ENCODE measurements at regions not wholly inside any gene's neighbourhood (a gene's known extent, or its start where the extent isn't known, plus 50 kb on each side); places are given as distances from the start of the nearest gene placed in this dataset.

- peaks cover 0 to 13% (median 0%) of the 10 kb centered on the region in 5 donors for H3K4me1 ChIP-seq (ENCODE audit: control insufficient read depth in 5 of 5, insufficient read depth in 5 of 5, low read length in 5 of 5)
- H3K9ac ChIP-seq (ENCODE audit: insufficient read depth in 1 of 2, low read length in 2 of 2) = no peak overlapping the region
- WGBS, 2 donors = 60 to 74% methylated on average over 9 of the region's 9 CpGs
- no peak overlapping the region for H3K27ac ChIP-seq (ENCODE audit: low read depth in 1 of 2, low read length in 1 of 2)
- no peak for DNase-seq
- no peak overlapping the region for H3K4me3 ChIP-seq
- TF ChIP-seq, protein P1, sequence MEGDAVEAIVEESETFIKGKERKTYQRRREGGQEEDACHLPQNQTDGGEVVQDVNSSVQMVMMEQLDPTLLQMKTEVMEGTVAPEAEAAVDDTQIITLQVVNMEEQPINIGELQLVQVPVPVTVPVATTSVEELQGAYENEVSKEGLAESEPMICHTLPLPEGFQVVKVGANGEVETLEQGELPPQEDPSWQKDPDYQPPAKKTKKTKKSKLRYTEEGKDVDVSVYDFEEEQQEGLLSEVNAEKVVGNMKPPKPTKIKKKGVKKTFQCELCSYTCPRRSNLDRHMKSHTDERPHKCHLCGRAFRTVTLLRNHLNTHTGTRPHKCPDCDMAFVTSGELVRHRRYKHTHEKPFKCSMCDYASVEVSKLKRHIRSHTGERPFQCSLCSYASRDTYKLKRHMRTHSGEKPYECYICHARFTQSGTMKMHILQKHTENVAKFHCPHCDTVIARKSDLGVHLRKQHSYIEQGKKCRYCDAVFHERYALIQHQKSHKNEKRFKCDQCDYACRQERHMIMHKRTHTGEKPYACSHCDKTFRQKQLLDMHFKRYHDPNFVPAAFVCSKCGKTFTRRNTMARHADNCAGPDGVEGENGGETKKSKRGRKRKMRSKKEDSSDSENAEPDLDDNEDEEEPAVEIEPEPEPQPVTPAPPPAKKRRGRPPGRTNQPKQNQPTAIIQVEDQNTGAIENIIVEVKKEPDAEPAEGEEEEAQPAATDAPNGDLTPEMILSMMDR (IDR thresholded peaks at IDR 0.05; ENCODE audit: control extremely low read depth, extremely low read depth) = no peak
- H3K9me3 ChIP-seq (ENCODE audit: control insufficient read depth in 4 of 4, insufficient read depth in 3 of 4, low read length in 3 of 4) = peaks cover 0 to 2% (median 0%) of the 10 kb centered on the region in 4 donors
- no peak for ATAC-seq (ENCODE audit: insufficient read depth, low FRiP score)
- H3K27me3 ChIP-seq (ENCODE audit: control insufficient read depth in 3 of 3, insufficient read depth in 3 of 3, low read length in 2 of 3) = no peaks in the 10 kb centered on the region
- H3K36me3 ChIP-seq (ENCODE audit: control insufficient read depth in 4 of 4, insufficient read depth in 4 of 4, low read length in 4 of 4) = no peaks in the 10 kb centered on the region
These were observed 96.0 kb upstream of the CNKSR3 start for GRCh38 chr6:154606457-154606856.

GRCh38 chr6:154606860-154607259 lies 96.4 kb upstream of the CNKSR3 start:
- Histone ChIP-seq H3K27ac (ENCODE audit: low read depth in 1 of 2, low read length in 1 of 2) (no peak overlapping the region), H3K36me3 (ENCODE audit: control insufficient read depth in 4 of 4, insufficient read depth in 4 of 4, low read length in 4 of 4) (no peaks in the 10 kb centered on the region), H3K4me3 (no peak overlapping the region), H3K4me1 (ENCODE audit: control insufficient read depth in 5 of 5, insufficient read depth in 5 of 5, low read length in 5 of 5) (peaks cover 0 to 13% (median 0%) of the 10 kb centered on the region in 5 donors), H3K9ac (ENCODE audit: insufficient read depth in 1 of 2, low read length in 2 of 2) (no peak overlapping the region), H3K9me3 (ENCODE audit: control insufficient read depth in 4 of 4, insufficient read depth in 3 of 4, low read length in 3 of 4) (peaks cover 0 to 2% (median 0%) of the 10 kb centered on the region in 4 donors), H3K27me3 (ENCODE audit: control insufficient read depth in 3 of 3, insufficient read depth in 3 of 3, low read length in 2 of 3) (no peaks in the 10 kb centered on the region)
- ATAC-seq (ENCODE audit: insufficient read depth, low FRiP score) = no peak
- 45 to 68% methylated on average over 2 of the region's 2 CpGs for WGBS, 2 donors
- no peak for DNase-seq
- TF ChIP-seq, protein P1 (IDR thresholded peaks at IDR 0.05; ENCODE audit: control extremely low read depth, extremely low read depth) = no peak

- peaks cover 0 to 25% (median 7%) of the 10 kb centered on the region in 5 donors for H3K4me1 ChIP-seq (ENCODE audit: control insufficient read depth in 5 of 5, insufficient read depth in 5 of 5, low read length in 5 of 5)
- DNase-seq (no peak), ATAC-seq (ENCODE audit: insufficient read depth, low FRiP score) (no peak)
- no peaks in the 10 kb centered on the region for H3K9me3 ChIP-seq (ENCODE audit: control insufficient read depth in 4 of 4, insufficient read depth in 3 of 4, low read length in 3 of 4)
- no peak overlapping the region for H3K9ac ChIP-seq (ENCODE audit: insufficient read depth in 1 of 2, low read length in 2 of 2)
- H3K4me3 ChIP-seq = no peak overlapping the region
- H3K36me3 ChIP-seq (ENCODE audit: control insufficient read depth in 4 of 4, insufficient read depth in 4 of 4, low read length in 4 of 4) = no peaks in the 10 kb centered on the region
- H3K27ac ChIP-seq (ENCODE audit: low read depth in 1 of 2, low read length in 1 of 2) = no peak overlapping the region
- TF ChIP-seq, protein P1 (IDR thresholded peaks at IDR 0.05; ENCODE audit: control extremely low read depth, extremely low read depth) = no peak
- H3K27me3 ChIP-seq (ENCODE audit: control insufficient read depth in 3 of 3, insufficient read depth in 3 of 3, low read length in 2 of 3) = no peaks in the 10 kb centered on the region
- WGBS, 2 donors = 88 to 91% methylated on average over 3 of the region's 3 CpGs
These were observed 100.8 kb upstream of the CNKSR3 start for GRCh38 chr6:154611241-154611640.

GRCh38 chr6:154611847-154612246 lies 101.4 kb upstream of the CNKSR3 start:
- DNase-seq (no peak), ATAC-seq (ENCODE audit: insufficient read depth, low FRiP score) (no peak)
- H3K9me3 ChIP-seq (ENCODE audit: control insufficient read depth in 4 of 4, insufficient read depth in 3 of 4, low read length in 3 of 4) = no peaks in the 10 kb centered on the region
- 74 to 83% methylated on average over 2 of the region's 2 CpGs for WGBS, 2 donors
- H3K4me3 ChIP-seq = no peak overlapping the region
- H3K27me3 ChIP-seq (ENCODE audit: control insufficient read depth in 3 of 3, insufficient read depth in 3 of 3, low read length in 2 of 3) = no peaks in the 10 kb centered on the region
- no peak overlapping the region for H3K27ac ChIP-seq (ENCODE audit: low read depth in 1 of 2, low read length in 1 of 2)
- TF ChIP-seq, protein P1 (IDR thresholded peaks at IDR 0.05; ENCODE audit: control extremely low read depth, extremely low read depth) = no peak
- no peak overlapping the region for H3K9ac ChIP-seq (ENCODE audit: insufficient read depth in 1 of 2, low read length in 2 of 2)
- H3K36me3 ChIP-seq (ENCODE audit: control insufficient read depth in 4 of 4, insufficient read depth in 4 of 4, low read length in 4 of 4) = no peaks in the 10 kb centered on the region
- peaks cover 0 to 23% (median 6%) of the 10 kb centered on the region in 5 donors for H3K4me1 ChIP-seq (ENCODE audit: control insufficient read depth in 5 of 5, insufficient read depth in 5 of 5, low read length in 5 of 5)
